B cell (primary cell): ENCODE measurements at regions not wholly inside any gene's neighbourhood (a gene's known extent, or its start where the extent isn't known, plus 50 kb on each side); places are given as distances from the start of the nearest gene placed in this dataset.
"Not testable (repeated sequence)": the region's sequence is repeated elsewhere in the genome, so short reads cannot be mapped to it uniquely, and the experiment has no call there.

Experiments
- ATAC-seq: fragments of 200-7000 bp; cut with Tn5 transposase; one replicate; pipeline ENCODE4 v1.10.0; 2021; ENCODE audit warnings: low read depth, mild to moderate bottlenecking, moderate number of reproducible peaks, moderate library complexity
- CTCF ChIA-PET: fragments of 350-600 bp; sonication (Branson Sonifier 250); formaldehyde crosslinking; loops from one replicate; lab custom pipeline; 2021; ENCODE audit warnings: antibody characterized with exemption, inconsistent platforms; lab: Charles Lee
- POLR2A ChIA-PET: fragments of 350-600 bp; sonication (Branson Sonifier 250); formaldehyde crosslinking; loops from one replicate; lab custom pipeline; 2021; ENCODE audit warnings: antibody characterized with exemption; lab: Charles Lee
- DNase-seq: peaks from one replicate; pipeline ENCODE4 v3.0.0; 2013
- H2AFZ ChIP-seq: 2 replicates; pipeline ENCODE4 v1.6.1; 2012; ENCODE audit warnings: mild to moderate bottlenecking, low read depth, low read length; ENCODE audit not compliant: insufficient read depth, poor library complexity, severe bottlenecking
- H3K27ac ChIP-seq, 2 donors: 1 replicate in 1 of 2; 2 replicates in 1 of 2; pipeline ENCODE4 v1.5.1; 2012 to 2013; ENCODE audit warnings: low read length in 2 of 2, mild to moderate bottlenecking in 2 of 2, moderate library complexity in 1 of 2
- H3K27me3 ChIP-seq, 4 experiments: fragments of 200-600 bp in 1 of 4; sonication (generic) in 1 of 4; replicated peaks in 1 of 4; 1 replicate in 2 of 4; 2 replicates in 2 of 4; pipeline versions ENCODE4 v1.6.1 to v1.7.0; 2013 to 2016; ENCODE audit warnings: low read length in 3 of 4, mild to moderate bottlenecking in 2 of 4, mixed read lengths in 1 of 4, moderate library complexity in 1 of 4; ENCODE audit not compliant: insufficient read depth in 4 of 4, control insufficient read depth in 3 of 4; ENCODE audit errors: control extremely low read depth in 1 of 4
- H3K36me3 ChIP-seq, 2 experiments: replicated peaks in 1 of 2; 1 replicate in 1 of 2; 2 replicates in 1 of 2; pipeline versions ENCODE4 v1.6.1 to v1.7.1; 2013; ENCODE audit warnings: low read length in 1 of 2; ENCODE audit not compliant: insufficient read depth in 2 of 2, control insufficient read depth in 1 of 2; ENCODE audit errors: control extremely low read depth in 1 of 2, extremely low read depth in 1 of 2
- H3K4me1 ChIP-seq, 2 donors: fragments of 200-600 bp in 1 of 2; sonication (generic) in 1 of 2; 1 replicate in 1 of 2; 2 replicates in 1 of 2; pipeline versions ENCODE4 v1.5.1 to v1.6.1; 2013 to 2017; ENCODE audit warnings: low read length in 2 of 2; ENCODE audit not compliant: control insufficient read depth in 2 of 2, insufficient read depth in 2 of 2
- H3K4me2 ChIP-seq: replicated peaks from 2 replicates; pipeline ENCODE3; 2012; ENCODE audit warnings: mild to moderate bottlenecking, low read depth, low read length; ENCODE audit not compliant: poor library complexity, severe bottlenecking
- H3K4me3 ChIP-seq, 5 experiments: fragments of 200-600 bp in 1 of 5; sonication (generic) in 1 of 5; 1 replicate in 3 of 5; 2 replicates in 2 of 5; pipeline versions ENCODE4 v1.5.1 to v1.7.0; 2011 to 2016; ENCODE audit warnings: low read length in 4 of 5, mild to moderate bottlenecking in 4 of 5, low read depth in 2 of 5, control low read depth in 1 of 5, moderate library complexity in 1 of 5; ENCODE audit not compliant: insufficient read depth in 1 of 5; ENCODE audit errors: control extremely low read depth in 1 of 5, extremely low read depth in 1 of 5
- H3K79me2 ChIP-seq: fragments of 200-600 bp; sonication (generic); one replicate; pipeline ENCODE4 v1.6.0; 2016; ENCODE audit warnings: low read length; ENCODE audit not compliant: control insufficient read depth, insufficient read depth
- H3K9ac ChIP-seq: fragments of 200-600 bp; sonication (generic); 2 replicates; pipeline ENCODE4 v1.6.1; 2017; ENCODE audit warnings: mild to moderate bottlenecking, low read length, moderate library complexity
- H3K9me3 ChIP-seq, 3 donors: one replicate each; pipeline versions ENCODE4 v1.6.1 to v1.7.1; 2013; ENCODE audit warnings: low read length in 2 of 3; ENCODE audit not compliant: control insufficient read depth in 2 of 3, insufficient read depth in 1 of 3; ENCODE audit errors: control extremely low read depth in 1 of 3
- H4K20me1 ChIP-seq: 2 replicates; pipeline ENCODE4 v1.6.0; 2012; ENCODE audit warnings: mild to moderate bottlenecking, low read length; ENCODE audit not compliant: insufficient read depth, control insufficient read depth, poor library complexity, severe bottlenecking
- H3K27ac Mint-ChIP-seq: one replicate; pipeline ENCODE4 v1.8.0; 2021; ENCODE audit warnings: mixed read lengths
- H3K27me3 Mint-ChIP-seq: one replicate; pipeline ENCODE4 v1.8.0; 2021; ENCODE audit warnings: mixed read lengths
- H3K4me1 Mint-ChIP-seq: one replicate; pipeline ENCODE4 v1.8.0; 2021; ENCODE audit warnings: mixed read lengths
- H3K4me3 Mint-ChIP-seq: one replicate; pipeline ENCODE4 v1.8.0; 2021; ENCODE audit warnings: mixed read lengths
- H3K9me3 Mint-ChIP-seq: one replicate; pipeline ENCODE4 v1.8.0; 2022; ENCODE audit warnings: mixed read lengths; ENCODE audit not compliant: insufficient read depth
- CTCF ChIP-seq: fragments of 200-600 bp; IDR thresholded peaks from one replicate; pipeline ENCODE4 v1.8.0; 2022; ENCODE audit warnings: antibody characterized with exemption, mild to moderate bottlenecking
- EZH2 ChIP-seq: IDR thresholded peaks from 2 replicates; pipeline ENCODE4 v1.6.1; 2012; ENCODE audit warnings: borderline replicate concordance, low read depth, mild to moderate bottlenecking, moderate library complexity, low read length; ENCODE audit not compliant: insufficient read depth, poor library complexity, severe bottlenecking
- WGBS: methylation state at CpG from one replicate; pipeline ENCODE4 v1.1.5; 2013; ENCODE audit warnings: missing lambda C conversion rate; ENCODE audit not compliant: insufficient coverage; 5-methylcytosine and 5-hydroxymethylcytosine counted together
- intact Hi-C: fragments of 100-400 bp; cut with micrococcal nuclease; formaldehyde crosslinking; loops from one replicate; pipeline ENCODE4 v1.10.0; 2022

- H3K4me2 ChIP-seq, result no peak overlapping the region
- no peaks in the 10 kb centered on the region for H3K27me3 ChIP-seq
- WGBS, result 66% methylated on average over 3 of the region's 4 CpGs
- no peaks in the 10 kb centered on the region for H4K20me1 ChIP-seq
- H3K27ac ChIP-seq, result no peak overlapping the region
- ChIA-PET POLR2A (no interaction called here), CTCF (no interaction called here)
- H3K79me2 ChIP-seq, result no peaks in the 10 kb centered on the region
- H3K36me3 ChIP-seq, result no peaks in the 10 kb centered on the region
- Mint-ChIP-seq H3K4me3 (no peak overlapping the region), H3K9me3 (no peaks in the 10 kb centered on the region), H3K4me1 (no peaks in the 10 kb centered on the region), H3K27ac (no peak overlapping the region), H3K27me3 (no peaks in the 10 kb centered on the region)
- H3K9ac ChIP-seq, result no peak overlapping the region
- no peaks in the 10 kb centered on the region for H3K4me1 ChIP-seq
- H2AFZ ChIP-seq, result no peak overlapping the region
- H3K9me3 ChIP-seq, result no peaks in the 10 kb centered on the region
- TF ChIP-seq CTCF, result no peak
- TF ChIP-seq EZH2, result no peak
- ATAC-seq, result no peak
- intact Hi-C loops, result no loop called here
- H3K4me3 ChIP-seq, result no peak overlapping the region
- DNase-seq, result no peak
Observed at GRCh38 chr4:34422472-34423175, 1821.7 kb downstream of the ARAP2 start.

- DNase-seq (no peak), ATAC-seq (no peak)
- Histone ChIP-seq H3K9ac (no peak overlapping the region), H3K4me1 (no peaks in the 10 kb centered on the region), H3K36me3 (no peaks in the 10 kb centered on the region), H4K20me1 (no peaks in the 10 kb centered on the region), H3K79me2 (no peaks in the 10 kb centered on the region), H3K4me2 (no peak overlapping the region), H2AFZ (no peak overlapping the region), H3K27ac (no peak overlapping the region), H3K27me3 (no peaks in the 10 kb centered on the region), H3K4me3 (no peak overlapping the region), H3K9me3 (no peaks in the 10 kb centered on the region)
- peaks cover 2% of the 10 kb centered on the region for H3K9me3 Mint-ChIP-seq
- H3K27ac Mint-ChIP-seq, result no peak overlapping the region
- H3K4me3 Mint-ChIP-seq, result no peak overlapping the region
- ChIA-PET POLR2A (no interaction called here), CTCF (no interaction called here)
- intact Hi-C loops, result no loop called here
- TF ChIP-seq CTCF (no peak), EZH2 (no peak)
- H3K27me3 Mint-ChIP-seq, result no peaks in the 10 kb centered on the region
- WGBS, result 100% methylated on average over 1 of the region's 5 CpGs
- no peaks in the 10 kb centered on the region for H3K4me1 Mint-ChIP-seq
Observed at GRCh38 chr4:34432706-34433105, 1811.6 kb downstream of the ARAP2 start.

- H3K27ac ChIP-seq, DNase-seq, H3K79me2 ChIP-seq, H3K4me3 ChIP-seq, H3K27me3 Mint-ChIP-seq, H3K9ac ChIP-seq, intact Hi-C loops, H3K36me3 ChIP-seq, H3K4me1 Mint-ChIP-seq, H3K27me3 ChIP-seq, POLR2A ChIA-PET, H4K20me1 ChIP-seq, H3K9me3 ChIP-seq, ATAC-seq, H3K4me3 Mint-ChIP-seq, H3K4me1 ChIP-seq, H3K9me3 Mint-ChIP-seq, CTCF ChIA-PET, H3K27ac Mint-ChIP-seq, H2AFZ ChIP-seq, H3K4me2 ChIP-seq: not testable (repeated sequence)
- 20% methylated on average over 2 of the region's 5 CpGs for WGBS
Observed at GRCh38 chr4:34434377-34434776, 1809.9 kb downstream of the ARAP2 start.
